ENCODE measurements at regions not wholly inside any gene's neighbourhood (a gene's known extent, or its start where the extent isn't known, plus 50 kb on each side); places are given as distances from the start of the nearest gene placed in this dataset.

- TF ChIP-seq ZHX2 (IDR thresholded peaks at IDR 0.05; ENCODE audit: low read depth) (no peak), ZHX2 (CRISPR knock-in tag; IDR thresholded peaks at IDR 0.05; ENCODE audit: borderline replicate concordance) (no peak), REXO4 (CRISPR knock-in tag; IDR thresholded peaks at IDR 0.05; ENCODE audit: borderline replicate concordance) (no peak), RARA (CRISPR knock-in tag; IDR thresholded peaks at IDR 0.05) (no peak), SIX1 (CRISPR knock-in tag; IDR thresholded peaks at IDR 0.05; ENCODE audit: borderline replicate concordance) (no peak), ZC3H4 (CRISPR knock-in tag; IDR thresholded peaks at IDR 0.05; ENCODE audit: borderline replicate concordance) (no peak), ZNF816 (CRISPR knock-in tag; IDR thresholded peaks at IDR 0.05; ENCODE audit: borderline replicate concordance) (no peak), ARID5B (CRISPR knock-in tag; IDR thresholded peaks at IDR 0.05) (0 out of 2 replicates have a peak, but pooled peaks have one; percentile 17), NFIB (CRISPR knock-in tag; IDR thresholded peaks at IDR 0.05; ENCODE audit: borderline replicate concordance) (no peak), NFKB2 (CRISPR knock-in tag; IDR thresholded peaks at IDR 0.05; ENCODE audit: borderline replicate concordance) (peak; percentile 81; the same call in 1 of the 2 replicates), TMF1 (CRISPR knock-in tag; IDR thresholded peaks at IDR 0.05; ENCODE audit: low read depth) (no peak; the same call in 1 of the 2 replicates), TAF15 (IDR thresholded peaks at IDR 0.05; ENCODE audit: low read depth, low read length, poor library complexity, severe bottlenecking) (no peak), ZEB1 (IDR thresholded peaks at IDR 0.05; ENCODE audit: insufficient replicate concordance, low read depth) (no peak), CCAR2 (optimal IDR thresholded peaks at IDR 0.05; ENCODE audit: low read depth, low read length) (no peak), ZNF687 (CRISPR knock-in tag; IDR thresholded peaks at IDR 0.05) (peak; percentile 76)
These were observed 96.1 kb upstream of the CDH5 start (continued) for GRCh38 chr16:66270333-66270927.
